Smooth muscle cell (in vitro differentiated cells): ENCODE measurements at regions not wholly inside any gene's neighbourhood (a gene's known extent, or its start where the extent isn't known, plus 50 kb on each side); places are given as distances from the start of the nearest gene placed in this dataset.

ENCODE experiments used
- DNase-seq: peaks from one replicate; lab custom pipeline; 2025; ENCODE audit not compliant: unreplicated experiment; lab: John Stamatoyannopoulos, UW
- H2AFZ ChIP-seq: fragments of 200-600 bp; sonication (generic); 2 replicates; pipeline ENCODE4 v1.6.0; 2016; ENCODE audit warnings: antibody characterized with exemption, low read depth, mild to moderate bottlenecking
- H3F3A ChIP-seq: fragments of 200-600 bp; sonication (generic); 2 replicates; pipeline ENCODE4 v1.6.0; 2017; ENCODE audit warnings: antibody characterized with exemption, low read depth
- H3K27ac ChIP-seq: fragments of 200-600 bp; sonication (generic); 2 replicates; pipeline ENCODE4 v1.5.1; 2016; ENCODE audit warnings: low read depth, mild to moderate bottlenecking
- H3K27me3 ChIP-seq: fragments of 200-600 bp; sonication (generic); 2 replicates; pipeline ENCODE4 v1.6.1; 2016; ENCODE audit warnings: low read depth, mild to moderate bottlenecking
- H3K36me3 ChIP-seq: fragments of 200-600 bp; sonication (generic); 2 replicates; pipeline ENCODE4 v1.5.1; 2016; ENCODE audit warnings: low read depth
- H3K4me1 ChIP-seq: fragments of 200-600 bp; sonication (generic); 2 replicates; pipeline ENCODE4 v1.5.1; 2016; ENCODE audit warnings: low read depth
- H3K4me2 ChIP-seq: fragments of 200-600 bp; sonication (generic); 2 replicates; pipeline ENCODE4 v1.6.0; 2016; ENCODE audit warnings: mild to moderate bottlenecking
- H3K4me3 ChIP-seq: fragments of 200-600 bp; sonication (generic); 2 replicates; pipeline ENCODE4 v1.5.1; 2016; ENCODE audit warnings: mild to moderate bottlenecking
- H3K79me2 ChIP-seq: fragments of 200-600 bp; sonication (generic); 2 replicates; pipeline ENCODE4 v1.6.0; 2016; ENCODE audit warnings: low read depth, mild to moderate bottlenecking
- H3K9ac ChIP-seq: fragments of 200-600 bp; sonication (generic); 2 replicates; pipeline ENCODE4 v1.6.0; 2016; ENCODE audit warnings: low read depth
- H3K9me3 ChIP-seq: fragments of 200-600 bp; sonication (generic); replicated peaks from 2 replicates; pipeline ENCODE4 v1.5.1; 2016; ENCODE audit warnings: low read depth
- H4K20me1 ChIP-seq: fragments of 200-600 bp; sonication (generic); 2 replicates; pipeline ENCODE4 v1.6.0; 2016; ENCODE audit warnings: low read depth
- WGBS: methylation state at CpG from one replicate; pipeline ENCODE4 v1.1.7; 2016; ENCODE audit warnings: low lambda C conversion rate; 5-methylcytosine and 5-hydroxymethylcytosine counted together
- TF ChIP-seq, protein P1 (sequence below): fragments of 200-600 bp; sonication (generic); IDR thresholded peaks from 2 replicates; pipeline ENCODE4 v1.5.1; 2017; ENCODE audit warnings: borderline replicate concordance, mild to moderate bottlenecking, antibody characterized with exemption; ENCODE audit not compliant: insufficient read depth, poor library complexity, severe bottlenecking

GRCh38 chr11:45556851-45557707, 108.3 kb downstream of the CHST1 start:
- Histone ChIP-seq H4K20me1 (no peaks in the 10 kb centered on the region), H3K4me3 (no peak overlapping the region), H2AFZ (no peak overlapping the region), H3K27ac (no peak overlapping the region), H3F3A (no peaks in the 10 kb centered on the region), H3K36me3 (no peaks in the 10 kb centered on the region), H3K27me3 (no peaks in the 10 kb centered on the region), H3K4me2 (no peak overlapping the region), H3K9me3 (no peaks in the 10 kb centered on the region), H3K9ac (no peak overlapping the region), H3K79me2 (no peaks in the 10 kb centered on the region), H3K4me1 (no peaks in the 10 kb centered on the region)
- DNase-seq = no peak
- TF ChIP-seq, protein P1, sequence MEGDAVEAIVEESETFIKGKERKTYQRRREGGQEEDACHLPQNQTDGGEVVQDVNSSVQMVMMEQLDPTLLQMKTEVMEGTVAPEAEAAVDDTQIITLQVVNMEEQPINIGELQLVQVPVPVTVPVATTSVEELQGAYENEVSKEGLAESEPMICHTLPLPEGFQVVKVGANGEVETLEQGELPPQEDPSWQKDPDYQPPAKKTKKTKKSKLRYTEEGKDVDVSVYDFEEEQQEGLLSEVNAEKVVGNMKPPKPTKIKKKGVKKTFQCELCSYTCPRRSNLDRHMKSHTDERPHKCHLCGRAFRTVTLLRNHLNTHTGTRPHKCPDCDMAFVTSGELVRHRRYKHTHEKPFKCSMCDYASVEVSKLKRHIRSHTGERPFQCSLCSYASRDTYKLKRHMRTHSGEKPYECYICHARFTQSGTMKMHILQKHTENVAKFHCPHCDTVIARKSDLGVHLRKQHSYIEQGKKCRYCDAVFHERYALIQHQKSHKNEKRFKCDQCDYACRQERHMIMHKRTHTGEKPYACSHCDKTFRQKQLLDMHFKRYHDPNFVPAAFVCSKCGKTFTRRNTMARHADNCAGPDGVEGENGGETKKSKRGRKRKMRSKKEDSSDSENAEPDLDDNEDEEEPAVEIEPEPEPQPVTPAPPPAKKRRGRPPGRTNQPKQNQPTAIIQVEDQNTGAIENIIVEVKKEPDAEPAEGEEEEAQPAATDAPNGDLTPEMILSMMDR = no peak
- WGBS = 56% methylated on average over 10 of the region's 10 CpGs

DNA sequence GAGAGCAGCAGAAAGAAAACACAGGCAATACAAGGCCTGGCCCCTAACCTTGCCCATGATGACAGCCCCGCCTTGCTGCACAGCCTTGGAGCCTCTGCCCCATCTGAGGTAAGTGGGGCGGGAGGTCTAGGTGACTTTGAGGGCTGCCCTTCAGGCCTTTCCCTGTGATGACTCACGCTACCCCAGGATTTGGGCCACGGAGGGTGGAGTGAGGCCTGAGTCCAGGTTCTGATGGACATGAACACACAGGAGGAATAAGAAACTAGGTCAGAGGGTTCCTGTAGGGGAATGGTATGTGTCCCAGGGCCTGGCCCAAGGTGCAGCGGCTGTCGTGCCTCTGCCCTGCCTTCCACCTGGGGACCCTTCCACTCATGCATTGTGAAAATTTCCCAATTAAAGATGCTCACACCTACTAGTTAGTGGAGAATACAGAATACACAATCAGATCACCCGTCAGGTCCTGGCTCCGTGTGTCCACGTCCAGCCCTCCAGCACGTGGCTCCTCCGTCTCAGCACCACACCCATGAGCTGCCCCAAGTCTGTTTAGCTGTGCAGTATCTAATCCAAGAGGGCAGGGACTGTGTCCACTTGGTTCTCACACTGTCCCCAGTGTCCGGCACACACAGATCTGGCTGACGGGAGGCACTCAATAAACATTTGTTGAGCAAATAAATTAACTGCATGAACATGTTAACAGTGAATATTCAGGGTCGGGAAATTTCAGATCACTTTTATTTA, 111.0 kb downstream of the CHST1 start:
- DNase-seq = no peak
- 79% methylated on average over 14 of the region's 14 CpGs for WGBS
- TF ChIP-seq, protein P1 = no peak
- no peaks in the 10 kb centered on the region for H3K4me1 ChIP-seq
- H3K4me3 ChIP-seq = no peak overlapping the region
- H3K36me3 ChIP-seq = no peaks in the 10 kb centered on the region
- H3K79me2 ChIP-seq = no peaks in the 10 kb centered on the region
- H3K9ac ChIP-seq = no peak overlapping the region
- no peak overlapping the region for H3K4me2 ChIP-seq
- no peaks in the 10 kb centered on the region for H3F3A ChIP-seq
- H3K9me3 ChIP-seq = no peaks in the 10 kb centered on the region
- H3K27ac ChIP-seq = no peak overlapping the region
- H3K27me3 ChIP-seq = no peaks in the 10 kb centered on the region
- no peak overlapping the region for H2AFZ ChIP-seq
- no peaks in the 10 kb centered on the region for H4K20me1 ChIP-seq

DNA sequence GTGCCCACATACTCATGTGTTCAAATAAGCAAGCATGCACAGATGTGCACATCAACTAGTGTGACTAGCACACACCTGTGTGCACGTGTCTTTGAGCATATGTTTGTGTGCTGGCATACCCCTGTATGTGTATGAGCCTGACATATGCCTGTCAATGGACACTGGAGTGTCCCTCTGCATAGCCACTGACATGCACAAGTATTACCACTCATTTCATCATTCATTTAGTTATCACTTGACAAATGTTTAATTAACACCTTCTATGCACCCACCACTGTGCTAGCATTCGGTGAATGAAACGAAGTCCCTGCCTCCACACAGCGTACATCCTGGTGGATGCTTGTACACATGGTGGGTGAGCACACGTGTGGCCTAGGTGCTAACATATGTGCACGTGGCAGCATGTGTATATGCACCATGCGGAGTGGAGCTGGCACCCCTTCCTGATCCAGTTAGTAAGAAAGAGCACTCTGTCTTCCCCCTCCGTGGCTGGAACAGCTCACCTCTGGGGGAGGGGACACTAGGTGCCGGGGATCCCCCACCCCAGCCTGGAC, 112.0 kb downstream of the CHST1 start:
- 88% methylated on average over 8 of the region's 9 CpGs for WGBS
- Histone ChIP-seq H4K20me1 (no peaks in the 10 kb centered on the region), H3K4me1 (no peaks in the 10 kb centered on the region), H3K4me2 (no peak overlapping the region), H3K27ac (no peak overlapping the region), H3F3A (no peaks in the 10 kb centered on the region), H3K9ac (no peak overlapping the region), H3K4me3 (no peak overlapping the region), H3K36me3 (no peaks in the 10 kb centered on the region), H3K79me2 (no peaks in the 10 kb centered on the region), H3K27me3 (no peaks in the 10 kb centered on the region), H2AFZ (no peak overlapping the region), H3K9me3 (no peaks in the 10 kb centered on the region)
- no peak for DNase-seq
- TF ChIP-seq, protein P1 = no peak
